ENCODE measurements at regions not wholly inside any gene's neighbourhood (a gene's known extent, or its start where the extent isn't known, plus 50 kb on each side); places are given as distances from the start of the nearest gene placed in this dataset.

DNA sequence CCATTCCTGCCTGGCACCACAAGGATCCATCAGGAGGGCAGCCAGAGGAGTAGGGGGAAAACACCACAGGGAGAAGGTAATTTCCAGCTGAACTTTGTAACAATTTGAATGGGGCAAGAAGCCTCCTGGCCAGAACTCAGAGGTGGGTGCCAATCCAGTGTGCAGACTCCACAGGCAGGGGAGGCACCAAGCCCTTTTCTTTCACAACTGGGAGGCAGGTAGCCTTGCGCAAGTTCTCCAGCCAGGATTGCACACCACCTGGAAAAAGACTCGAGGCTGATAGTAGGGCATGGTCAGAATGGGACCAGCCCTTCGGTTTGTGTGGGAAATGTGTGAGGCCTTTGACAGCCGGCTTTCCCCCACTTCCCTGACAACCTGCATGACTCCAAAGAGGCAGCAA lies 161.9 kb upstream of the ARHGAP42 start:
- TF ChIP-seq, protein P1, sequence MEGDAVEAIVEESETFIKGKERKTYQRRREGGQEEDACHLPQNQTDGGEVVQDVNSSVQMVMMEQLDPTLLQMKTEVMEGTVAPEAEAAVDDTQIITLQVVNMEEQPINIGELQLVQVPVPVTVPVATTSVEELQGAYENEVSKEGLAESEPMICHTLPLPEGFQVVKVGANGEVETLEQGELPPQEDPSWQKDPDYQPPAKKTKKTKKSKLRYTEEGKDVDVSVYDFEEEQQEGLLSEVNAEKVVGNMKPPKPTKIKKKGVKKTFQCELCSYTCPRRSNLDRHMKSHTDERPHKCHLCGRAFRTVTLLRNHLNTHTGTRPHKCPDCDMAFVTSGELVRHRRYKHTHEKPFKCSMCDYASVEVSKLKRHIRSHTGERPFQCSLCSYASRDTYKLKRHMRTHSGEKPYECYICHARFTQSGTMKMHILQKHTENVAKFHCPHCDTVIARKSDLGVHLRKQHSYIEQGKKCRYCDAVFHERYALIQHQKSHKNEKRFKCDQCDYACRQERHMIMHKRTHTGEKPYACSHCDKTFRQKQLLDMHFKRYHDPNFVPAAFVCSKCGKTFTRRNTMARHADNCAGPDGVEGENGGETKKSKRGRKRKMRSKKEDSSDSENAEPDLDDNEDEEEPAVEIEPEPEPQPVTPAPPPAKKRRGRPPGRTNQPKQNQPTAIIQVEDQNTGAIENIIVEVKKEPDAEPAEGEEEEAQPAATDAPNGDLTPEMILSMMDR (conservative IDR thresholded peaks at IDR 0.05): no peak
- TF ChIP-seq EZH2 (IDR thresholded peaks at IDR 0.05; ENCODE audit: low read depth): no peak
